IMR-90 (cell line): ENCODE measurements at regions not wholly inside any gene's neighbourhood (a gene's known extent, or its start where the extent isn't known, plus 50 kb on each side); places are given as distances from the start of the nearest gene placed in this dataset.

ENCODE experiments used
- ATAC-seq: fragments of 200-7000 bp; cut with Tn5 transposase; 2 replicates; pipeline ENCODE4 v1.9.1; 2020; ENCODE audit warnings: low read depth, mild to moderate bottlenecking, moderate library complexity
- BruUV-seq: library from RNA; stranded (reverse); fragments of 400-500 nt; replicated peaks from 2 replicates; lab custom pipeline; 2021; lab: Mats Ljungman, UMichigan
- CTCF ChIA-PET: fragments of 300-600 bp; formaldehyde crosslinking; extraction: SDS; loops from one replicate; lab custom pipeline; 2021; ENCODE audit warnings: antibody characterized with exemption; lab: Yijun Ruan, JAX
- POLR2A ChIA-PET: fragments of 300-600 bp; sonication (Branson Sonifier 250); formaldehyde crosslinking; loops from one replicate; lab custom pipeline; 2022; ENCODE audit warnings: antibody characterized with exemption; ENCODE audit not compliant: unreplicated experiment; lab: Charles Lee
- DNase-seq: peaks from one replicate; pipeline ENCODE4 v3.0.0; 2013
- H2AFZ ChIP-seq: replicated peaks from 2 replicates; pipeline ENCODE3; 2013; ENCODE audit warnings: low read length, mild to moderate bottlenecking; ENCODE audit not compliant: poor library complexity
- H2AK5ac ChIP-seq: 2 replicates; pipeline ENCODE4 v1.6.1; 2013; ENCODE audit warnings: low read depth, low read length, inconsistent platforms
- H2AK9ac ChIP-seq: replicated peaks from 2 replicates; pipeline ENCODE3; 2013; ENCODE audit warnings: mild to moderate bottlenecking, low read depth, low read length, moderate library complexity; ENCODE audit not compliant: poor library complexity
- H2BK120ac ChIP-seq: 2 replicates; pipeline ENCODE4 v1.6.1; 2013; ENCODE audit warnings: low read depth, low read length, inconsistent platforms
- H2BK15ac ChIP-seq: 3 replicates; pipeline ENCODE4 v1.6.1; 2013; ENCODE audit warnings: low read depth, low read length, inconsistent platforms
- H2BK20ac ChIP-seq: 2 replicates; pipeline ENCODE4 v1.6.1; 2013; ENCODE audit warnings: low read depth, mild to moderate bottlenecking, inconsistent platforms, low read length, moderate library complexity
- H2BK5ac ChIP-seq: 2 replicates; pipeline ENCODE4 v1.6.1; 2013; ENCODE audit warnings: mild to moderate bottlenecking, low read depth, low read length, inconsistent platforms; ENCODE audit not compliant: poor library complexity, severe bottlenecking
- H3K14ac ChIP-seq: replicated peaks from 2 replicates; pipeline ENCODE4 v1.6.1; 2013; ENCODE audit warnings: low read depth, low read length, inconsistent platforms
- H3K18ac ChIP-seq: 2 replicates; pipeline ENCODE4 v1.6.1; 2013; ENCODE audit warnings: low read depth, low read length, control low read depth
- H3K23ac ChIP-seq: 2 replicates; pipeline ENCODE4 v1.6.1; 2013; ENCODE audit warnings: low read depth, low read length, inconsistent platforms
- H3K27ac ChIP-seq: 2 replicates; pipeline ENCODE4 v1.5.1; 2013; ENCODE audit warnings: mild to moderate bottlenecking, control low read depth, low read length; ENCODE audit not compliant: insufficient read depth
- H3K27me3 ChIP-seq: 2 replicates; pipeline ENCODE4 v1.6.1; 2013; ENCODE audit warnings: low read length; ENCODE audit not compliant: control insufficient read depth, insufficient read depth
- H3K36me3 ChIP-seq: 2 replicates; pipeline ENCODE4 v1.6.1; 2013; ENCODE audit warnings: low read length, mixed read lengths; ENCODE audit not compliant: control insufficient read depth, insufficient read depth
- H3K4ac ChIP-seq: 2 replicates; pipeline ENCODE4 v1.6.1; 2013; ENCODE audit warnings: low read depth, low read length, inconsistent platforms
- H3K4me1 ChIP-seq: 2 replicates; pipeline ENCODE4 v1.6.1; 2013; ENCODE audit warnings: low read length, mixed read lengths; ENCODE audit not compliant: control insufficient read depth, insufficient read depth
- H3K4me2 ChIP-seq: 2 replicates; pipeline ENCODE4 v1.6.1; 2013; ENCODE audit warnings: low read depth, mild to moderate bottlenecking, control low read depth, low read length, moderate library complexity
- H3K4me3 ChIP-seq: 2 replicates; pipeline ENCODE4 v1.5.1; 2013; ENCODE audit warnings: low read depth, mild to moderate bottlenecking, control low read depth, low read length, moderate library complexity; ENCODE audit not compliant: insufficient read depth
- H3K56ac ChIP-seq: 2 replicates; pipeline ENCODE4 v1.6.1; 2013; ENCODE audit warnings: low read length, inconsistent platforms; ENCODE audit not compliant: insufficient read depth; ENCODE audit errors: extremely low read depth
- H3K79me1 ChIP-seq, 2 experiments: 2 replicates each; pipeline ENCODE4 v1.6.1; 2013; ENCODE audit warnings: low read length in 2 of 2, inconsistent platforms in 1 of 2, low read depth in 1 of 2
- H3K9ac ChIP-seq: 2 replicates; pipeline ENCODE4 v1.6.1; 2013; ENCODE audit warnings: low read depth, low read length, control low read depth
- H3K9me1 ChIP-seq: 2 replicates; pipeline ENCODE4 v1.6.1; 2013; ENCODE audit warnings: low read length, inconsistent platforms; ENCODE audit not compliant: insufficient read depth
- H3K9me3 ChIP-seq: 2 replicates; pipeline ENCODE4 v1.6.1; 2013; ENCODE audit warnings: low read length; ENCODE audit not compliant: control insufficient read depth, insufficient read depth
- H4K20me1 ChIP-seq: 2 replicates; pipeline ENCODE4 v1.6.1; 2013; ENCODE audit warnings: low read length, inconsistent platforms; ENCODE audit not compliant: insufficient read depth
- H4K5ac ChIP-seq: 2 replicates; pipeline ENCODE4 v1.6.1; 2013; ENCODE audit warnings: mild to moderate bottlenecking, low read depth, low read length, control low read depth
- H4K8ac ChIP-seq, 2 experiments: 2 replicates each; pipeline ENCODE4 v1.6.1; 2013; ENCODE audit warnings: low read depth in 2 of 2, low read length in 2 of 2, control low read depth in 1 of 2, inconsistent platforms in 1 of 2
- H4K91ac ChIP-seq: 2 replicates; pipeline ENCODE4 v1.6.1; 2013; ENCODE audit warnings: low read depth, low read length, inconsistent platforms; ENCODE audit not compliant: insufficient read depth
- BHLHE40 ChIP-seq: fragments of 150-350 bp; IDR thresholded peaks from 2 replicates; pipeline ENCODE4 v1.6.1; 2016; ENCODE audit warnings: mild to moderate bottlenecking, low read depth, low read length
- CEBPB ChIP-seq: IDR thresholded peaks from 2 replicates; pipeline ENCODE4 v1.6.1; 2012; ENCODE audit warnings: low read depth, low read length, improper control_type of control experiment
- CHD1 ChIP-seq: IDR thresholded peaks from 2 replicates; pipeline ENCODE4 v1.6.1; 2012; ENCODE audit warnings: low read depth, low read length, improper control_type of control experiment
- MAFK ChIP-seq: IDR thresholded peaks from 2 replicates; pipeline ENCODE4 v1.6.1; 2012; ENCODE audit warnings: low read depth, low read length, improper control_type of control experiment
- MAZ ChIP-seq: IDR thresholded peaks from 2 replicates; pipeline ENCODE4 v1.6.1; 2012; ENCODE audit warnings: low read depth, mild to moderate bottlenecking, low read length, improper control_type of control experiment, moderate library complexity, borderline replicate concordance
- RAD21 ChIP-seq: IDR thresholded peaks from 2 replicates; pipeline ENCODE4 v1.6.1; 2012; ENCODE audit warnings: low read length, improper control_type of control experiment
- RCOR1 ChIP-seq: IDR thresholded peaks from 2 replicates; pipeline ENCODE4 v1.6.1; 2012; ENCODE audit warnings: mild to moderate bottlenecking, low read length, improper control_type of control experiment; ENCODE audit not compliant: insufficient replicate concordance
- RFX5 ChIP-seq: IDR thresholded peaks from 2 replicates; pipeline ENCODE4 v1.8.0; 2012; ENCODE audit warnings: low read depth, mild to moderate bottlenecking, low read length, moderate library complexity
- WGBS, 2 experiments: methylation state at CpG; one replicate each; pipeline versions ENCODE4 v1.1.5 to v1.1.7; 2013; ENCODE audit warnings: missing lambda C conversion rate in 2 of 2; ENCODE audit not compliant: insufficient read length in 1 of 2; ENCODE audit errors: extremely low coverage in 2 of 2; 5-methylcytosine and 5-hydroxymethylcytosine counted together
- dilution Hi-C: fragments of 300-500 bp; cut with HindIII; formaldehyde crosslinking; loops from one replicate; pipeline ENCODE4 v1.14.3; 2018; ENCODE audit warnings: low sequenced_read_pairs; ENCODE audit not compliant: unreplicated experiment
- in situ Hi-C: fragments of 300-500 bp; cut with MboI; formaldehyde crosslinking; loops from 3 replicates; pipeline ENCODE4 v1.14.3; 2019; ENCODE audit warnings: low sequenced_read_pairs, inconsistent platforms, mixed read lengths
- intact Hi-C: fragments of 100-400 bp; cut with micrococcal nuclease; formaldehyde crosslinking; loops from 2 replicates; pipeline ENCODE4 v1.10.0; 2022

DNA sequence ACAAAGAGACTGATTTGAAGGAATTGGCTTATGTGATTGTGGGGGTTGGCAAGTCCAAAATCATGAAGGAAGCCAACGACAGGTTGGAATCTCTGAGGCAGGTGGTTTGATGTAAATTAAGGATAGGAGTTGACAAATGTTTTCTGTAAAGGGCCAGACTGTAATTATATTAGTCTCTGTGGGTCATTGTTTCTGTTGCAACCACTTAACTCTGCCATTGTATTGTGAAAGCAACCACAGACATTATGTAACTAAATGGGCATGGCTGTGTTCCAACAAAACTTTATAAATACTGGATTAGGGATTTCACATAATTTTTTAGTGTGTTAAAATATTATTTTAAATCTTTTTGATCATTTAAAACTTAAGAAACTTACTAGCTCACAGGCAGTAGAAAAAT is 199.2 kb upstream of the MYLIP start:
- Histone ChIP-seq H2BK120ac (no peak overlapping the region), H4K91ac (no peak overlapping the region), H3K18ac (no peak overlapping the region), H3K4me3 (no peak overlapping the region), H3K36me3 (no peaks in the 10 kb centered on the region), H3K4me2 (no peak overlapping the region), H2BK5ac (no peak overlapping the region), H3K27ac (no peak overlapping the region), H2AFZ (no peak overlapping the region), H3K14ac (no peak overlapping the region), H3K9ac (no peak overlapping the region), H3K23ac (no peak overlapping the region), H2AK9ac (no peak overlapping the region), H4K8ac (no peak overlapping the region), H3K79me1 (no peaks in the 10 kb centered on the region), H3K9me3 (peaks cover 2% of the 10 kb centered on the region; the same call in 1 of the 2 replicates), H3K4ac (no peak overlapping the region), H2AK5ac (no peak overlapping the region), H2BK15ac (no peak overlapping the region), H2BK20ac (no peak overlapping the region), H4K5ac (no peak overlapping the region), H3K4me1 (no peaks in the 10 kb centered on the region), H3K9me1 (no peaks in the 10 kb centered on the region), H3K27me3 (no peaks in the 10 kb centered on the region; the same call in none of the 2 replicates), H4K20me1 (no peaks in the 10 kb centered on the region), H3K56ac (no peak overlapping the region)
- DNase-seq (no peak), ATAC-seq (no peak)
- no TSS peak for BruUV-seq
- intact Hi-C loops (no loop called here), in situ Hi-C loops (no loop called here), dilution Hi-C loops (no loop called here)
- CTCF ChIA-PET: no interaction called here
- TF ChIP-seq BHLHE40: no peak
- TF ChIP-seq RFX5: no peak
- TF ChIP-seq CEBPB: no peak
- no peak for TF ChIP-seq CHD1
- TF ChIP-seq MAZ: no peak
- no peak for TF ChIP-seq RAD21
- TF ChIP-seq MAFK: no peak
- no peak for TF ChIP-seq RCOR1
- WGBS, 2 experiments: no CpG with 5 or more reads among the region's 1 CpG
- POLR2A ChIA-PET: no interaction called here
